ENCODE measurements at regions not wholly inside any gene's neighbourhood (a gene's known extent, or its start where the extent isn't known, plus 50 kb on each side); places are given as distances from the start of the nearest gene placed in this dataset.
"Not testable (repeated sequence)": the region's sequence is repeated elsewhere in the genome, so short reads cannot be mapped to it uniquely, and the experiment has no call there.

GRCh38 chr22:11253000-11253511 lies 4274.9 kb upstream of the OR11H1 start:
- Mint-ChIP-seq H3K4me1 (ENCODE audit: low read depth) (no peaks in the 10 kb centered on the region), H3K4me3 (no peak overlapping the region), H3K9me3 (ENCODE audit: low read depth) (no peaks in the 10 kb centered on the region), H3K27me3 (no peaks in the 10 kb centered on the region), H3K36me3 (no peaks in the 10 kb centered on the region), H3K27ac (no peak overlapping the region)

- H3K4me1 Mint-ChIP-seq (ENCODE audit: low read depth); H3K9me3 Mint-ChIP-seq (ENCODE audit: low read depth); H3K4me3 Mint-ChIP-seq; H3K27me3 Mint-ChIP-seq; H3K27ac Mint-ChIP-seq; H3K36me3 Mint-ChIP-seq: not testable (repeated sequence)
Observed at GRCh38 chr22:11270981-11271380, 4257.0 kb upstream of the OR11H1 start.

GRCh38 chr22:11285116-11285838 lies 4242.7 kb upstream of the OR11H1 start:
- not testable (repeated sequence) for H3K4me1 Mint-ChIP-seq (ENCODE audit: low read depth); H3K4me3 Mint-ChIP-seq; H3K27me3 Mint-ChIP-seq; H3K36me3 Mint-ChIP-seq; H3K27ac Mint-ChIP-seq
- H3K9me3 Mint-ChIP-seq (ENCODE audit: low read depth): peaks cover 17% of the 10 kb centered on the region

GRCh38 chr22:11285839-11286205 lies 4242.2 kb upstream of the OR11H1 start:
- peaks cover 19% of the 10 kb centered on the region for H3K9me3 Mint-ChIP-seq (ENCODE audit: low read depth)
- not testable (repeated sequence) for H3K36me3 Mint-ChIP-seq; H3K4me1 Mint-ChIP-seq (ENCODE audit: low read depth); H3K27ac Mint-ChIP-seq; H3K4me3 Mint-ChIP-seq; H3K27me3 Mint-ChIP-seq

GRCh38 chr22:11288246-11289220 lies 4239.5 kb upstream of the OR11H1 start:
- H3K36me3 Mint-ChIP-seq; H3K27ac Mint-ChIP-seq; H3K4me1 Mint-ChIP-seq (ENCODE audit: low read depth); H3K4me3 Mint-ChIP-seq; H3K27me3 Mint-ChIP-seq: not testable (repeated sequence)
- peaks cover 32% of the 10 kb centered on the region for H3K9me3 Mint-ChIP-seq (ENCODE audit: low read depth)

GRCh38 chr22:11298126-11298893 lies 4229.7 kb upstream of the OR11H1 start:
- H3K4me3 Mint-ChIP-seq; H3K27me3 Mint-ChIP-seq; H3K27ac Mint-ChIP-seq; H3K36me3 Mint-ChIP-seq; H3K4me1 Mint-ChIP-seq (ENCODE audit: low read depth): not testable (repeated sequence)
- peaks cover 20% of the 10 kb centered on the region for H3K9me3 Mint-ChIP-seq (ENCODE audit: low read depth)

DNA sequence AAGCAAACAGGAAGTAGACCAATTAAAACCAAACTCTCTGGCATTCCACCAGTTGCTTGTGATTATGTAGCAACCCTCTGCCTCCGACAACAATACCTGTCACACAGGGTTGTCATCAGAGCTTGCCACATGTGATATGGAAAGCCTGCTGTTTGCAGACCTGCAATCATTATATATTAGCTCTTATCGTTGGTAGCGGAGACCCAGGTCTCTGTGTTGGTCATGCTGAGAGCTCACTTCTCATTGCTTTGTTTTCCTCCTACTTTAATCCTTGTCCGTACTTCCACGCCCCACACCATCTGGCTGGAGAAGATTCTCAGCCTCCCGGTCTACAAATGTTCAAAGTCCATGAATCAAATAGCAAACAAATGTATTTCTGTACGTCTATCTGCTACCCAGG lies 4225.6 kb upstream of the OR11H1 start:
- peaks cover 13% of the 10 kb centered on the region for H3K9me3 Mint-ChIP-seq (ENCODE audit: low read depth)
- H3K27me3 Mint-ChIP-seq; H3K36me3 Mint-ChIP-seq; H3K4me1 Mint-ChIP-seq (ENCODE audit: low read depth); H3K4me3 Mint-ChIP-seq; H3K27ac Mint-ChIP-seq: not testable (repeated sequence)

DNA sequence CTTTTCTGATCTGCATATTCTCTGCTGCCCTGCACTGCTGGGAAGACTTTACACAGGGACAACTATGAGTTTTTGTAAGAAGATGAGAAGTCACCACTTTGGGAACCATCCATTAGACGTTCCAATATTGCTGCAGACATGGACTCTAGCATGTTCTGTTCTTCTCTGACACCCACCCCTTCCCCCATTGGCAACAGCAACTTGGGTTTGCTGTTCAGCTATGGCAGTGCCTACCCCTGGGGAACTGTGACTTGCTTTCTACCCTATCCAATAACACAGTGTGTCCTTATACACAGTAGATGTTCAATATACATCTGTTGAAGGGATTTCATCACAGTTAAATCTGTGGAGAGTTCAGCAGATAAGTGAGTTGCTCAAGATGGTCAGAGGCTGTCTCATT lies 4225.1 kb upstream of the OR11H1 start:
- not testable (repeated sequence) for H3K4me1 Mint-ChIP-seq (ENCODE audit: low read depth); H3K27me3 Mint-ChIP-seq; H3K36me3 Mint-ChIP-seq; H3K27ac Mint-ChIP-seq; H3K4me3 Mint-ChIP-seq
- peaks cover 17% of the 10 kb centered on the region for H3K9me3 Mint-ChIP-seq (ENCODE audit: low read depth)

GRCh38 chr22:11305179-11305578 lies 4222.8 kb upstream of the OR11H1 start:
- not testable (repeated sequence) for H3K4me3 Mint-ChIP-seq; H3K9me3 Mint-ChIP-seq (ENCODE audit: low read depth); H3K27ac Mint-ChIP-seq; H3K27me3 Mint-ChIP-seq; H3K4me1 Mint-ChIP-seq (ENCODE audit: low read depth); H3K36me3 Mint-ChIP-seq

DNA sequence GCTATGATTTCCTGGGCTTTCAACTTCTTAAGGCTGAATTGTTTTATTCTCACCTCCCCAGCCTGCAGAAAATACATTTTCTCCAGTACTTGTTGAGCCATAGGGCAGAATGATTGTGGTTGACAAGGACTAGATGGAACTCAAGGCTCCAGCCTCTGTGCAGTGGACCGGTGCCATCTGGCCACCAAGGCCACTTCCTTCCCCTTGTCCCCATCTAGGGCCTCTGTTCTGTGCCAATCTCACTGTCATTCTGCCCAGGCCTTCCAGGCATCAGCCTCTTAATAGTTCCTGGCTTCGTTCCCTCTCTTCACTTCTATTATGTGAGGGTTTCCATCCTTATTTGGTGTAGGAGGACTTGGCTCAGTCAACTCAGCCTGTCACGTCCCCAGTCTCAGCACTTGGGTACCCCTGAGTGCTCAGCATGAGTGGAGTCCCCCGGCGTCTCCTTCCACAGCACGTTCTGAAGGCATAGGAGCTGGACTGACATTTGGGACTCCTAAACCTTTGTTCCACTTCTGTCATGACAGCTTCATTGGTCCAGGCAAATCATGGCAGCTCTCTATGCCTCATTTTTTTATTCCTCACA lies 4221.0 kb upstream of the OR11H1 start:
- H3K27ac Mint-ChIP-seq; H3K4me3 Mint-ChIP-seq; H3K4me1 Mint-ChIP-seq (ENCODE audit: low read depth); H3K27me3 Mint-ChIP-seq; H3K36me3 Mint-ChIP-seq: not testable (repeated sequence)
- H3K9me3 Mint-ChIP-seq (ENCODE audit: low read depth): peaks cover 14% of the 10 kb centered on the region

DNA sequence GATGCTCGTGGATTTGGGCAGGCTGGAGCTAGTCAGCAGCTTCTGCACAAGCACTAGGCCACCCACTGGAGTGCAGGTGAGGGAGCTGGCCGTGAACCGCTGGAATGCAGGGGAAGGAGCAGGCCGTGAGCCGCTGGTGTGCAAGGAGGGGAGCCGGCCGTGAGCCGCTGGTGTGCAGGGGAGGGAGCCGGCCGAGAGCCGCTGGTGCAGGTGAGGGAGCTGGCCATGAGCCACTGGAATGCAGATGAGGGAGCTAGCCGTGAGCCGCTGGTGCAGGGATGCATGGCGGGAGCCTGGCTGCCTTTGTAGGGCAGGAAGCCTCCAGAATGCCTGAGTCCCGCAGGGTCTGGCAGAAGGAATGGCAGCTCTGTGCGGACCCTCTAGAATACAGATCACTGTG lies 4220.0 kb upstream of the OR11H1 start:
- H3K27me3 Mint-ChIP-seq: no peaks in the 10 kb centered on the region

DNA sequence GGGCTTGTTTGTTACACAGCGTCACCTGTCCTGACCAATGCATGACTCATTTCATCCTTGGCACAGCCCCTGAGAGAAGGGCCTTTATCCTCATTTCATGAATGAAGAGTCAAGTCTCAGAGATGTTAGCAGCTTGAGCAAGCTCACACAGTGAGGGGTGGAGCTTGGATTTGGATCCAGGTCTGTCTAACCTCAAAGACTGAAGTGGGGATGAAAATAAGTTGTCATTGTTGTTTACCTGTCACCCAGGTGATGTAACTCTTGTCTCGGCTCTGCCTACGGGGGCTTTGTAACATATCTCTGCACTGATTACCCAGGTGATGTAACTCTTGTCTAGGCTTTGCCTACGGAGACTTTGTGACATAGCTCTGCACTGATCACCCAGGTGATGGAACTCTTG lies 4218.2 kb upstream of the OR11H1 start:
- not testable (repeated sequence) for H3K4me3 Mint-ChIP-seq; H3K4me1 Mint-ChIP-seq (ENCODE audit: low read depth); H3K27me3 Mint-ChIP-seq; H3K27ac Mint-ChIP-seq; H3K36me3 Mint-ChIP-seq
- H3K9me3 Mint-ChIP-seq (ENCODE audit: low read depth): peaks cover 14% of the 10 kb centered on the region

More for the DNA sequence above, 4220.0 kb upstream of the OR11H1 start:
- no peak overlapping the region for H3K4me3 Mint-ChIP-seq
- peaks cover 14% of the 10 kb centered on the region for H3K9me3 Mint-ChIP-seq (ENCODE audit: low read depth)
- H3K36me3 Mint-ChIP-seq: no peaks in the 10 kb centered on the region
- H3K27ac Mint-ChIP-seq: no peak overlapping the region
- no peaks in the 10 kb centered on the region for H3K4me1 Mint-ChIP-seq (ENCODE audit: low read depth)

DNA sequence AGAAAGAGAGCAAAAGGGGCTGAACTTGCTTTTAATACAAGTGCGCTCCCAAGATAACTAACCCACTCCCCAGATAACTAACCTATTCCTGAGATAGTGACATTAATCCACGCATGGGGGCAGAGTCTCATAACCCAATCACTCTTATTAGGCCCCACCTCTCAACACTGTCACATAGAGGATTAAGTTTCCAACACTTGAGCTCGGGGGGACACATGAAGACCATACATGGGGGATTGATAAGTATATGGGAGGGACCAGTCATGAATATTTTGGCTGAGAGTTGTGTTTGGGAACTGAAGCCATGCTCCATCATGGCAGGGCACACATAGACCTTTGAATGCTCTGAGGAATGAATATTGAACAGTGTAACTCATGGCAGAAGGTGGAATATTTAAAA lies 4217.3 kb upstream of the OR11H1 start:
- H3K9me3 Mint-ChIP-seq (ENCODE audit: low read depth): peaks cover 14% of the 10 kb centered on the region
- not testable (repeated sequence) for H3K4me3 Mint-ChIP-seq; H3K36me3 Mint-ChIP-seq; H3K4me1 Mint-ChIP-seq (ENCODE audit: low read depth); H3K27ac Mint-ChIP-seq; H3K27me3 Mint-ChIP-seq

DNA sequence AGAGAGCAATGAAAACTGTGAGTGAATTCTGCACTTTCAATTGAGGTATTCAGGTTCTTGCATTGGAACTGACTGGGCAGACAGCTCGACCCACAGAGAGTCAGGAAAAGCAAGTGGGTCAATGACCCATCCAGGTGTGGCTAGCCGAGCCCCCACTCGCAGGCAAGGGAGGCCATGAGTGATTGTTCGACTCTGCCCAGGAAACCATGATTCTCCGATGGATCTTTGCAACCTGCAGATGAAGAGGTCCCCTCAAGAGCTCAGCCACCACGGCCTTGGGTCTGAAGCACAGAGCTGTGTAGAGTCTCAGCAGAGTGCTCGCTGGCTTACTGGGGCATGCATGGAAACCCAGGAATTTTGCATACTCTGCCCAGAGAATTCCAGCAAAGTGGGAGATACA lies 4215.4 kb upstream of the OR11H1 start:
- H3K4me3 Mint-ChIP-seq; H3K27me3 Mint-ChIP-seq; H3K36me3 Mint-ChIP-seq; H3K4me1 Mint-ChIP-seq (ENCODE audit: low read depth); H3K27ac Mint-ChIP-seq: not testable (repeated sequence)
- peaks cover 18% of the 10 kb centered on the region for H3K9me3 Mint-ChIP-seq (ENCODE audit: low read depth)
